GM21717 (cell line): ENCODE measurements at regions not wholly inside any gene's neighbourhood (a gene's known extent, or its start where the extent isn't known, plus 50 kb on each side); places are given as distances from the start of the nearest gene placed in this dataset.
"Not testable (repeated sequence)": the region's sequence is repeated elsewhere in the genome, so short reads cannot be mapped to it uniquely, and the experiment has no call there.

ENCODE experiments used
- ATAC-seq: cut with Tn5 transposase; IDR thresholded peaks from one replicate; pipeline ENCODE4 v1.9.1; 2021; ENCODE audit warnings: mild to moderate bottlenecking, moderate library complexity; ENCODE audit not compliant: unreplicated experiment

DNA sequence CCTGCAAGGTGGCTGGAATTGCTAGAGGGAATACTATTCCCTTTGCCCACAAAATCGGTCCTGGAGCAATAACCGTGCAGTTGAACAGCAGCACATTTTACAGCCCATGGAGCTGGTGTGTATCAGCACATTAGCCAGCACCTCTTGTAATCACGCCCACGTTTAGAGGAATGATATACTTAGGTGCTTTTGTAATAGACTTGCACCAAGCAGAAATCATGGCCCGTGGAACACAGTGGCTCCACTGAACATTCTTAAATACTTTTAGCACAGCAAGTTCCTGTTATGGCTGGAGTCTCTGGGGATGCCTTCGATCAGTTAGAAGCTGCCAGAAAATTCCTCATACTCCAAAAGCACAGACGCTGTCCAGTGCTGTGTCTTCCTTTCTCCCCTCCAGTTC, 218.1 kb upstream of the FAM78B start:
- ATAC-seq: no peak

DNA sequence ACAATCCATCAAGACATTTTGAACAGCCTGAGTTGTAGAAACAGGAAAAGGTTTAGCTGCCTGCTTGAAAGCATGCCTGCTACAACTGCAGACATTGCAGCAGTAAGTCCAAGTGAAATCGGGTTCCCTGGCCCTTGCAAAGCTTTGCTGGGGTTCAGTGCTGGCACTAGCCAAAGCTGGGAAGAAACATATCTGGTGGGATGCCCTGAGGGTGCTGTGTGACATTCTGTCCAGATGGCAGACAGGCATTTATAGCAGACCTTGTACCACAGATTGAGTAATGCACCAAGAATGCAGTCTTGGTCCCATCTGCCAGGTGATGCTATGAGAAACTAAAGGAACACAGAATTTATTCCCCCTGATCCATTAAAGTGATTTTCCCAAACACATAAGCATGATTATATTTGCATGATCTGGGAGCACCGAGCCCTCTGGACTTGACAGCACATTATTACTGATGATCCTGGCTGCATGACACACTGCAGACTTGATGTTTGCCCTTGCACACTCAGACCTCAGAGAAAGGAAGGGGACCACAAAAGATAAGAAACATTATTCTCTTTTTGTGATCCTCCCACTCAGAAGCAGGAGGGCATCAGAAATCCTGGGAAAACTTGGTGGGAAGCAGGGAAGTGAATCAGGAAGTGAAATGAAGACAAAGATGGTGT, 223.7 kb upstream of the FAM78B start:
- ATAC-seq: no peak

DNA sequence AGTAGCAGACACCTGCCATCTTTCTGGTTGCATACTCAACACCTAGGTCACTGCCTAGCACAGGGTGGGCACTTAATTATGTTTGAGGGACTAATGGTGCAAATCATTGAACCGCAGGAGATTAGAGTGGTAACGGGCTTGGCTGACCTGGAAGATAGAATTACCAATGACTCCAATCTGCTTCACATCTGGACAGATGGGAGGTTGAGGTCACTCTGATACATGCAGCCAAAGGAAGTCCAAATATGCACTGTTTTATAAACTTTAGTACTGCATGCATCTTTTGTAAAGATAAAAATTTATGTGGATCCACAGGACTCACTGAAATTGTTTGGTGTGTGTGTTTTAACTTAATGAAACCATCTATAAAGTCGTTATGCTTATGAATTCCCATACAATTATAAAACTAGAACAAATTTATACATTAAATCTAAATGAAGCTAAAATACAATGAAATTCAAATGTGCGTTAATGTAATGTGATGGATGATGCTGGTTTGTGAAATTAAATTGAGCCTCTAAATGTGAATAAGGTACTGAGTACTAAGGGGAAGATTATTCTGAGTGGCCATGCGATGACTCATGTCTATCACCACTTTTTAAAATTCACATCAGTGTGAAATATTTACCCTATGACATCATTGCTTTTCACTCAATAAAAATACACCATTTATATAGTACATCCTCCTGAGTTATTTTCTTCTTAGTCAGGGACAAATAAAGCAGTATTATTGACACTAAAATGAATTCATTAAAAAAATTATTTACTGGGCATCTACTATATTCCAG, 224.7 kb upstream of the FAM78B start:
- ATAC-seq: no peak

DNA sequence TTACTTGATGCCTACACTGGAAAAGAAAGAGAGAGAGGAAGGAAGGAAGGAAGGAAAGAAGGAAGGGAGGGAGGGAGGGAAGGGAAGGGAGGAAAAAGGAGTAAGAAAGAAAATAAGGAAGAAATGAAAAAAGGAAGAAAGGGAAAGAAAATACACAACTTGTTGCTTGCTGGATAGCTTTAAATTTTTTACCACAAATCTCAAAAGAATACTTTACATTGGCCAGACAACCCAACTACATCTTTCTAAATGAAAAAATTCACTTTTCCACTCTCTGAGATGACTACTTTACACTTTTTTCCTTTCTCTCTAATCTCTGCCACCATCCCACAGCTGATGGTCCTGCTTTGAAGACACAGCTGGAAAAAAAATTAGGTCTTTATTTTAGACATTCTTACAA, 228.9 kb upstream of the FAM78B start:
- no peak for ATAC-seq

DNA sequence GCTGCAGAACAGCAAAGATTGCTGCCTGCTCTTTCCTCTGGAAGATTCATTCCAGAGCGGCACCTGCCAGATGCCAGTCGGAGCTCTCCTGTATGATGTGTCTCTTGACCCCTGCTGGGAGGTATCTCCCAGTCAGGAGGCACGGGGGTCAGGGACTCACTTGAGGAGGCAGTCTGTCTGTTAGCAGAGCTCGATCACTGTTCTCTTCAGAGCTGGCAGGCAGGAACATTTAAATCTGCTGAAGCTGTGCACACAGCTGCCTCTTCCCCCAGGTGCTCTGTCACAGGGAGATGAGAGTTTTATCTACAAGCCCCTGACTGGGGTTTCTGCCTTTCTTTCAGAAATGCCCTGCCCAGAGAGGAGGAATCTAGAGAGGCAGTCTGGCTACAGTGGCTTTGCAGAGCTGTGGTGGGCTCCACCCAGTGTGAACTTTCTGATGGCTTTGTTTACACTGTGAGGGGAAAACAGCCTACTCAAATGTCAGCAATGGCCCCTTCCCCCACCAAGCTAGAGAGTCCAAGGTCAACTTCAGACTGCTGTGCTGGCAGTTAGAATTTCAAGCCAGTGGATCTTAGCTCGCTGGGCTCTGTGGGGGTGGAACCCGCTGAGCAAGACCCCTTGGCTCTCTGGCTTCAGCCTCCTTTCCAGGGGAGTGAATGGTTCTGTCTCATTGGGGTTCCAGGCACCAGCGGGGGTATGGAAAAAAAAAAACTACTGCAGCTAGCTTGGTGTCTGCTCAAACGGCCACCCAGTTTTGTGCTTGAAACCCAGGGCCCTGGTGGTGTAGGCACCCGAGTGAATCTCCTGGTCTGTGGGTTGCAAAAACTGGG, 242.7 kb upstream of the FAM78B start:
- not testable (repeated sequence) for ATAC-seq

DNA sequence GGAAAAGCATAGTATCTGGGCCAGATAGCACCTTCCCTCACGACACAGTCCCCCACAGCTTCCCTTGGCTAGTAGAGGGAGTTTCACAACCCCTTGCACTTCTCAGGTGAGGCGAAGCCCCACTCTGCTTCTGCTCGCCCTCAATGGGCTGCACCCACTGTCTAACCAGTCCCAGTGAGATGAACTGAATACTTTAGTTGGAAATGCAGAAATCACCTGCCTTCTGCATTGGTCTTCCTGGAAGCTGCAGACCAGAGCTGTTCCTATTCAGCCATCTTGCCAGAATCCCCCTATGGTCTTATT, 243.2 kb upstream of the FAM78B start:
- ATAC-seq: no peak

DNA sequence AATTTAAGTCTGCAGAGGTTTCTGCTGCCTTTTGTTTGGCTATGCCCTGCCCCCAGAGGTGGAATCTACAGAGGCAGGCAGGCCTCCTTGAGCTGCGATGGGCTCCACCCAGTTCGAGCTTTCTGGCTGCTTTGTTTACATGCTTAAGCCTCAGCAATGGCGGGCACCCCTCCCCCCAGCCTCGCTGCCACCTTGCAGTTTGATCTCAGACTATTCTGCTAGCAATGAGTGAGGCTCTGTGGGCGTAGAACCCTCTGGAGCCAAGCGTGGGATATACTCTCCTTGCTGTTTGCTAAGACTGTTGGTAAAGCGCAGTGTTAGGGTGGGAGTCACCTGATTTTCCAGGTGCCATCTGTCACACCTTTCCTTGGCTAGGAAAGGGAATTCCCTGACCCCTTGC, 250.0 kb upstream of the FAM78B start:
- not testable (repeated sequence) for ATAC-seq

DNA sequence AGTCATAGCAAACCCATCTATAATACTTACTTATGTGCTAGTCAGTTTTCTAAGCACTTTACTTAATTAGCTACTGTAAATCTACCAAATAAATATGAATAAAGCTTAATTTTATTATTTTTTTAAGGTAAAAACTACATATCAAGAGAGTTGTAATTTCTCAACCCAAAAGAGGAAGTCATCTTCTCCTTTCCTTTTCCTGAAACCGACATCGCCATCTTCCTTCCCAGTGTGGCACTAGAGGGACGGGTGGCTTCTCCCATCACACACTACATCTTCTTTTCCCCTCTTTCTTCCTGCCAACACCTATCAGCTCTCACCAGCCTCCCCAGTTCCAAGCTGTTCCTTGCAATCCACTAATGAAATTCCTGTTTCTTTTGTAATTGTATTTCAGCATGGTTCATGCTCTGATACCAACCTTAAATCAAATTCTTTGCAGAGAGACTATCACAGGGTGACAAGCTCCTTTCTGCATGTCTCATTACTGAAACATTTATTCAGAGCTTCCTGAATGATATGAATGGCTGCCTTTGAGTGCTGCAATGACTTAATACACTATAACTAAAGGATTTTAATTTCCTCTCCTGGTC, 251.6 kb upstream of the FAM78B start:
- ATAC-seq: no peak

DNA sequence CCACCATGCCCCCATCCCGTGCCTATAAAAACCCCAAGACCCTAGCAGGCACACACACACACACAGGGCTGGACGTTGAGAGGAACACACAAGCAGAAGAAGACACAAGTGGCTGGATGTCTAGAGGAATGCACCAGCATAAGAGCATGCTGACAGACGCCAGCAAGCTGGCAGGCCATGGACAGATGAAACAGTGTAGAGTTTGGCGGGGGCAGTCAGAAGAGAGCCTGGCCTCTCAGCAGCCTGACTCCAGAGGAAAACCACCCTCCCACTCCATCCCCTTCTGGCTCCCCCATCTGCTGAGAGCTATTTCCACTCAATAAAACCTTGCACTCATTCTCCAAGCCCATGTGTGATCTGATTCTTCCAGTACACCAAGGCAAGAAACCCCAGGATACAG, 255.8 kb upstream of the FAM78B start:
- ATAC-seq: not testable (repeated sequence)

DNA sequence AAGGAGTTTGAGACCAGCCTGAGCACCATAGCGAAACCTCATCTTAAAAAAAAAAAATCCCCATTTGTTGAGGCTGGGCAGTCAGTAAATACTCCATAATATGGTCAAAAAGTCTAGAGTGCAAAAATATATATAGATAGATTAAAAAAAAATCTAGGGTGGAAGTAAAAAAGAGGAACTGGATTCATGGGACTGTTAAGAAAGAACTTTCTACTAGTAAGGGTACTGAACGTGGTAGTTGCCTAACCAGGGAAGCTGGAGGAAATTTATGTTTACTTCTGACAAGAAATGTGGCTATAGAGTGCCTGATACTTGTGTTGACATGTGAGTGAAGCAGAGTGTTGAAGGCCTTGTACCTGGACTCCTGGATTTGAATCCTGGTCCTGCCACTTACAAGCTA, 265.9 kb upstream of the FAM78B start:
- ATAC-seq: no peak

DNA sequence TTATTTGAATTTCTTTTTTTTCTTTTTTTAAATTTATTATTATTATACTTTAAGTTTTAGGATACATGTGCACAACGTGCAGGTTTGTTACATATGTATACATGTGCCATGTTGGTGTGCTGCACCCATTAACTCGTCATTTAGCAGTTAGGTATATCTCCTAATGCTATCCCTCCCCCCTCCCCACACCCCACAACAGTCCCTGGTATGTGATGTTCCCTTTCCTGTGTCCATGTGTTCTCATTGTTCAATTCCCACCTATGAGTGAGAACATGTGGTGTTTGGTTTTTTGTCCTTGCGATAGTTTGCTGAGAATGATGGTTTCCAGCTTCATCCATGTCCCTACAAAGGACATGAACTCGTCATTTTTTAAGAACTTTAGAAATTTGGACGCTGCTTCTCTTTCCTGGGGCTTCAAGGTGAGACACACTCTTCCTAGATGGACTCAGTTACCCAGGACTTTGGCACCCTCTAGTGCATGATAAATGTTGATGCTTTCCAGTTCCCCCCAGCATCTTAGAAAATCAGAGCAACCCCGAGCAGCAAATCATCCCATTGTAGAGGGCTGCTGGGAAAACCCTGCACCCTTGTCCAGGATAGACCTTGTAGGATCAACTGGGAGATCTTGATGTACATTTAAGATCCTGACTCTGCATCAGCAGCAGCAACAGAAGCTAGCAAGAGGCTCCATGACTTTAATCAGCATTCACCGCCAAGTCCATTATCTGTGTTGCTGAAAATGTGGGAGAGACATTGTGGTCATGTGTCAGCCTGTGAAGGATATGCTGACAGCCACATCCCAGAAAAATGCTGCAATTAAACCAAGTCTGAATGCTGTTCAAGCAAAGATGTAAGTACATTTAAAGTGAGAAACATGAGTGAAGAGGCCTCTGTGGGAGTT, 266.9 kb upstream of the FAM78B start:
- ATAC-seq: not testable (repeated sequence)

DNA sequence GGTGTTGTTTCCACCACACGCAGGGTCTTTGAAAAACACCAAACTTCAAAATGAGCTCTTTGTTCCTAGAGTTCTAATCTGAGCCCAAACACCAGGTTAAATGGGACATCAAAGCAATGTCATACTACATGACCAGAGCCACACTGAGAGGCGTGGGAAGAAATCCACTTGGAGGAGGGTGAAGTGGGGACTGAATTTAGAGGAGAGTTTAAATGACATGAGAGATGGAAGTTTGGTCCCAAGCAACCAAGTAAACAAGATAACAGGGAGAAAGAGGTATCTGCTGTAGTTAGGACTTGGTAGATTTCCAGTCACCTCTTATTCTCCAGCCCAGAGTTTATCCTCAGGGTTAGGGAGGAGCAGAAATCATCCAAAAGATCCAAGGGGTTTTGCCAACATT, 290.9 kb upstream of the FAM78B start:
- ATAC-seq: no peak

DNA sequence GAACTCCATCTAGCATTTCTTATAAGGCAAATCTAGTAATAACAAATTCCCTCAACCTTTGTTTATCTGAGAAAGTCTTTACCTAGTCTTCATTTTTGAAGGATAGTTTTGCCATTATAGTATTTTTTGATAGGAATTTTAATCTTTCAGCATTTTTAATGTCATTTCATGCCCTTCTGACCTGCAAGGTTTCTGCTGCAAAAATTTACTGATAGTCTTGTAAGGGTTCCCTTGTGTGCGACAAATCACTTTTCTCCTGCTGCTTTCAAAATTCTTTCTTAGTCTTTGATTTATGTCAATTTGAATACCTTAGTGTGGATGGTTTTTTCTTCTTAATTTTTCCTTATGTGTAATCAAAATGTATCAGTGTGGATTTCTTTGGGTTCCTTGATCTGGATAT, 297.5 kb upstream of the FAM78B start:
- no peak for ATAC-seq

DNA sequence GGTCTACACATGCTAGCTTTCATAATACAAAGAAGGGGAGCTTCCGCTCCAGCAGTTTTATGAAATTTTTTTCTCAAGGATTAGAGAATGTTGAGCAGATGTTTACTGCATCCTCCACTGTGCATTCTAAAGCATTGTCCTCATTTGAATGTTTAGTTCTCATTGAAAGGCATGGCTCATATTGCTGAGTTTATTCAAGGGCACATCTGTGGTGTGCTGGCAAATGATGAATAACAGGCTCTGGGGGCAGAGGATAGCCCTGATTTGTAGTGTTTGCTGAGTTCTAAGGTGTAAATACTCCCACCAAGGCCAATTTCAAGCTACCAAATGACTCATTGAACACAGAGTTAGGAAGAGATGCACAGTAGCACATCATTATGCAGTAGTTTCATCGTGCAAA, 303.2 kb upstream of the FAM78B start:
- no peak for ATAC-seq

DNA sequence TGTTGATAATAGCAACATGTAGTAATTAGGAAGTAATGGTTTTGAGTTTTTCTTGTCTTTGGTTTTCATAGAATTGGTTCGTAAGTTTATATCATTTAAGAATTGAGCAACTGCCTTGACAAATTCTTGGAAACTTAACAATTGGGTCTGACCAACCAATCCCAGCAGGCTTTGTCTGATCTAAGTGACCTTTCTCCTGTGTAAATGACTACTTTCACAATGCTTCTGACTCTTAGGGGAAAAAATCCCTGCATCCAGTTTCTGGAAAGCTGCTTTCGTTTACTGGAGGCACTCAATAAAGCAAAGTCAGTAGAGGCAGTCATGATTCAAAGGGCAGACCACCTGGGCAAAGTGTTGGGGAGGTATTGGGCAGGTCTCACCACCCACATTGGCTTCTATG, 303.6 kb upstream of the FAM78B start:
- ATAC-seq: no peak

DNA sequence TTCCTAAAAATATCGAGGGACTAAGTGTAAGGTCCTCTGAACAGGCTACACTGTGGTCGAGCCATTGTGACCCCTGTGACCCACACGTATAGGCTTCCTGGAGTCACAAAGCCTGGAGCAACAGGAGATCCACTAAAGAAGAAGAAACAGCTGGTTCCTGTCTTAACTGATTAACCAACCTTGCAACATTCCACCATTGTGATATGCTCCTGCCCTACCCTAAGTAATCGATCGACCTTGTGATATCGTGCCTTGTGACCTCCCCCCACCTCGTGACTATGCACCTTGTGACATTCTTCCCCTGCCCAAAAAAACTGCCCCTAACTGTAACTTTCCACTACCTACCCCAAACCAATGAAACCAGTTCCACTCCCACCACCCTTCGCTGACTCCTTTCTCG, 304.6 kb upstream of the FAM78B start:
- ATAC-seq: no peak

DNA sequence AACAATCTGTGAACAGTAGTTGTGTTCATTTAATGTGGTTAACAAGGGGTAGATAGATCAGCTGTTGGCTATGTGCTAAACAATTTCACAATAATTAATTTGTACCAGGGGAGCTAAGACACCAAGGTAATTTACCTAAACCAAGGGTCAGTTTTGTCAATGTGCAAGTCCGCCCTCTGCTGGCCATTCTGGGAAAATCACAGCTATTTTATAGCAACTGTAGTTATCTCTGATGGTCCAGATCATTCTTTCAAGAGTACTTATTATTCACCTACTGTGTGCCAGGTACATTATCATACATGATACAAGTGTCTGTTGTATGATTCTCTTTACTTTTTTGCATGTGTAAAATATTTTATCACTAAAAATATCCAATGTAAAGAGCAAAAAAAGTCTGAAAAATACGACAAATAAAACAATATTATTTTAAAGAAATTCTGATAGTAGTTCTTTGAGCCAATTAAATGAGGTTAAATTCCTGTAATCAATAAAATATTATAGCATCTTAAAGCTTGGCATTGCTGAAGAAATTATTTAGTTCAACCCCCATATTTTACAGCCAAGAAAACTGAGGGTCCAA, 312.3 kb upstream of the FAM78B start:
- ATAC-seq: peak; percentile 61

DNA sequence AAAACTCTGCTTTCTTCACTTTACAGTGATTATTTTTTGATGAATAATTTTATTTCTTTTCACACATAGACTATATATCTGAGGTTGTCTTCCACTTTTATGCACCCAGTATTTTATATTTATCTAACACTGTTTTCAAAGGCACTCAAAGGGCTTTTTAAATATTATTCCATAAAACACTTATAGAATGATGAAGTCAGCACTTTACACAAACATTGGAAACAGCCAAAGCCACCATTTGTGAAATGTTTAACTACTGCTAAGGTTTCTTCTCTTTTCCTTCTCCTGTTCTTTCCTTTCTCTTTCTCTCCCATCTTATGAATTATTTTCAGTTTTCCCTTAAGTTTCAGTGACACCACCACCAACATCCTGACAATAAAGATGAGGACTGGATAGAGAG, 317.7 kb upstream of the FAM78B start:
- no peak for ATAC-seq

DNA sequence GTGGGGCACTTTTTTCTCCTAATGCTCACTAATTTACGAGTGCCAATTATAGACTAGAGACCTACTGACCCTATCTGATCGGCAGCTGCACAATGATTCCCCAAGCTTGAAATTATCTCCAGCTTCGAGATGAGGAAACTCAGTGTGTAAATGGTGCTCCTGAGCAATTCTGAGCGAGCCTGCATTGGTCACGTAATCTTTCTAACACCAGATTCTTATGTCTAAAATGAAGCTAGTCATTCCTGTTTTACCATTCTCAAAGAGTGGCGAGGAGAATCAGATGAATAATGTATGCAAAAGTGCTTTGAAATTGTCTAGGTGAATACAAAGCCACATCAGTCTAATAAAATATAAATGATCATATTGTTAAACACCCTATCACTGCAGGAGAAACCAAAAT, 318.1 kb upstream of the FAM78B start:
- no peak for ATAC-seq

DNA sequence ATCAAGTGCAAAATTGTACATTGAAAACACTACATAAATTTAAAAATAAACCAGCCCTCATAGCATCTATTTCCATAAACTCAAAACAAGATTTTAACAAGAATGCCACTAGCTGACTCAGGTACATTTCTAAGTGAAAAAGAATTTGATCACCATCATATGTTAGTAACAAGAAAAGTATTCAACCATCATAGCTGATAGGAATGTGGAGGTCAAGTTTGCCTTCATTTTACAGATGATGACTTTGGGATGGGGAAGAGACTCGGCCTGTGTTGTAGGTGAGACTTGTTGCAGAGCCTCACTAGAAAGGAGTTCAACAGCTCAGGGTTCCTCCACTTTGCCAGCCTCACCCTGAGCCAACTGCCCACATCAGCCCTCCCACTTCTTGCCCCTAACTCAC, 318.8 kb upstream of the FAM78B start:
- no peak for ATAC-seq
